ENCODE measurements at regions not wholly inside any gene's neighbourhood (a gene's known extent, or its start where the extent isn't known, plus 50 kb on each side); places are given as distances from the start of the nearest gene placed in this dataset.

GRCh38 chr4:20615486-20616260, 84.6 kb upstream of the PACRGL start:
- Histone ChIP-seq H3K4me2 (ENCODE audit: low read length) (no peak overlapping the region), H2AFZ (no peak overlapping the region), H3K9me3 (ENCODE audit: control insufficient read depth, low read length) (no peaks in the 10 kb centered on the region), H3K9ac (no peak overlapping the region), H3K4me3 (ENCODE audit: low read depth, low read length) (no peak overlapping the region), H3K4me1 (no peaks in the 10 kb centered on the region), H3K27me3 (ENCODE audit: control insufficient read depth, insufficient read depth, low read length) (no peaks in the 10 kb centered on the region), H3K79me2 (no peaks in the 10 kb centered on the region), H3K36me3 (ENCODE audit: control insufficient read depth, insufficient read depth, low read length) (no peaks in the 10 kb centered on the region), H3K27ac (no peak overlapping the region)
- no peak for TF ChIP-seq CTCF (IDR thresholded peaks at IDR 0.05)

- TF ChIP-seq CTCF (IDR thresholded peaks at IDR 0.05), result no peak
- Histone ChIP-seq H3K27me3 (ENCODE audit: control insufficient read depth, insufficient read depth, low read length) (no peaks in the 10 kb centered on the region), H3K9ac (no peak overlapping the region), H3K4me3 (ENCODE audit: low read depth, low read length) (no peak overlapping the region), H2AFZ (no peak overlapping the region), H3K4me2 (ENCODE audit: low read length) (no peak overlapping the region), H3K9me3 (ENCODE audit: control insufficient read depth, low read length) (no peaks in the 10 kb centered on the region), H3K4me1 (no peaks in the 10 kb centered on the region), H3K79me2 (no peaks in the 10 kb centered on the region), H3K36me3 (ENCODE audit: control insufficient read depth, insufficient read depth, low read length) (no peaks in the 10 kb centered on the region), H3K27ac (no peak overlapping the region)
These were observed 83.9 kb upstream of the PACRGL start for GRCh38 chr4:20616313-20616712.

- Histone ChIP-seq H3K79me2 (no peaks in the 10 kb centered on the region), H3K36me3 (ENCODE audit: control insufficient read depth, insufficient read depth, low read length) (no peaks in the 10 kb centered on the region), H3K9ac (no peak overlapping the region), H2AFZ (no peak overlapping the region), H3K4me1 (no peaks in the 10 kb centered on the region), H3K27me3 (ENCODE audit: control insufficient read depth, insufficient read depth, low read length) (no peaks in the 10 kb centered on the region), H3K4me2 (ENCODE audit: low read length) (no peak overlapping the region), H3K27ac (no peak overlapping the region), H3K9me3 (ENCODE audit: control insufficient read depth, low read length) (no peaks in the 10 kb centered on the region), H3K4me3 (ENCODE audit: low read depth, low read length) (no peak overlapping the region)
- no peak for TF ChIP-seq CTCF (IDR thresholded peaks at IDR 0.05)
These were observed 83.4 kb upstream of the PACRGL start for GRCh38 chr4:20616848-20617247.

GRCh38 chr4:20617678-20618396, 82.4 kb upstream of the PACRGL start:
- no peak for TF ChIP-seq CTCF (IDR thresholded peaks at IDR 0.05)
- no peaks in the 10 kb centered on the region for H3K79me2 ChIP-seq
- no peaks in the 10 kb centered on the region for H3K9me3 ChIP-seq (ENCODE audit: control insufficient read depth, low read length)
- no peak overlapping the region for H3K27ac ChIP-seq
- H3K4me1 ChIP-seq, result no peaks in the 10 kb centered on the region
- no peak overlapping the region for H3K4me2 ChIP-seq (ENCODE audit: low read length)
- H3K27me3 ChIP-seq (ENCODE audit: control insufficient read depth, insufficient read depth, low read length), result no peaks in the 10 kb centered on the region
- H2AFZ ChIP-seq, result no peak overlapping the region
- H3K4me3 ChIP-seq (ENCODE audit: low read depth, low read length), result no peak overlapping the region
- H3K36me3 ChIP-seq (ENCODE audit: control insufficient read depth, insufficient read depth, low read length), result no peaks in the 10 kb centered on the region
- H3K9ac ChIP-seq, result no peak overlapping the region

Data from parathyroid adenoma (tissue), 2 donors.